Ramos (cell line): ENCODE measurements at regions not wholly inside any gene's neighbourhood (a gene's known extent, or its start where the extent isn't known, plus 50 kb on each side); places are given as distances from the start of the nearest gene placed in this dataset.

Experiments used
- in situ Hi-C: fragments of 300-500 bp; cut with MboI; formaldehyde crosslinking; loops from one replicate; pipeline ENCODE4 v1.14.3; 2022; ENCODE audit warnings: low sequenced_read_pairs; ENCODE audit not compliant: unreplicated experiment

GRCh38 chr21:27079636-27080240 is 112.8 kb upstream of the ADAMTS5 start:
- in situ Hi-C loops, result no loop called here

GRCh38 chr21:27078915-27079314 is 112.0 kb upstream of the ADAMTS5 start:
- in situ Hi-C loops, result no loop called here

GRCh38 chr21:27077501-27077900 is 110.6 kb upstream of the ADAMTS5 start:
- in situ Hi-C loops, result no loop called here

GRCh38 chr21:27076025-27076424 is 109.1 kb upstream of the ADAMTS5 start:
- in situ Hi-C loops, result no loop called here

GRCh38 chr21:27070861-27071670 is 104.2 kb upstream of the ADAMTS5 start:
- in situ Hi-C loops, result no loop called here

GRCh38 chr21:27068811-27069210 is 101.9 kb upstream of the ADAMTS5 start:
- in situ Hi-C loops, result no loop called here

GRCh38 chr21:27067226-27067625 is 100.3 kb upstream of the ADAMTS5 start:
- in situ Hi-C loops, result no loop called here

GRCh38 chr21:27062443-27062842 is 95.6 kb upstream of the ADAMTS5 start:
- in situ Hi-C loops, result no loop called here

GRCh38 chr21:27061770-27062169 is 94.9 kb upstream of the ADAMTS5 start:
- in situ Hi-C loops, result no loop called here

GRCh38 chr21:27060190-27060589 is 93.3 kb upstream of the ADAMTS5 start:
- in situ Hi-C loops, result no loop called here

GRCh38 chr21:27058673-27059605 is 92.1 kb upstream of the ADAMTS5 start:
- in situ Hi-C loops, result no loop called here

GRCh38 chr21:27057997-27058396 is 91.1 kb upstream of the ADAMTS5 start:
- in situ Hi-C loops, result no loop called here

- in situ Hi-C loops, result no loop called here
Observed at GRCh38 chr21:27047658-27048314, 80.9 kb upstream of the ADAMTS5 start.

- in situ Hi-C loops, result no loop called here
Observed at GRCh38 chr21:27047283-27047657, 80.4 kb upstream of the ADAMTS5 start.

- in situ Hi-C loops, result no loop called here
Observed at GRCh38 chr21:27045281-27045985, 78.5 kb upstream of the ADAMTS5 start.

GRCh38 chr21:27043377-27043776 is 76.5 kb upstream of the ADAMTS5 start:
- in situ Hi-C loops, result no loop called here

- in situ Hi-C loops, result no loop called here
Observed at GRCh38 chr21:27040738-27041469, 74.0 kb upstream of the ADAMTS5 start.

GRCh38 chr21:27036736-27037301 is 69.9 kb upstream of the ADAMTS5 start:
- in situ Hi-C loops, result no loop called here

- in situ Hi-C loops, result no loop called here
Observed at GRCh38 chr21:27035791-27036190, 68.9 kb upstream of the ADAMTS5 start.
